ENCODE measurements at regions not wholly inside any gene's neighbourhood (a gene's known extent, or its start where the extent isn't known, plus 50 kb on each side); places are given as distances from the start of the nearest gene placed in this dataset.

- no peak for TF ChIP-seq PAX8 (IDR thresholded peaks at IDR 0.05)
These were observed 72.5 kb upstream of the TAB3 start (continued) for GRCh38 chrX:30961387-30962174.

GRCh38 chrX:30957753-30958152 is 68.7 kb upstream of the TAB3 start:
- in situ Hi-C loops (cut with MboI) = no loop called here
- CTCF ChIA-PET = no interaction called here
- DNase-seq (ENCODE audit: low read depth, low spot score) (no peak), FAIRE-seq (no peak), ATAC-seq (no peak)
- Histone ChIP-seq H3K36me3 (ENCODE audit: control insufficient read depth in 2 of 2, insufficient read depth in 2 of 2, low read length in 1 of 2) (no peaks in the 10 kb centered on the region), H3K9me3 (replicated peaks; ENCODE audit: control insufficient read depth, insufficient read depth, low read length) (no peaks in the 10 kb centered on the region), H3K4me3 (no peak overlapping the region), H3K27ac (ENCODE audit: control insufficient read depth, insufficient read depth) (no peak overlapping the region), H3K4me1 (ENCODE audit: control insufficient read depth, insufficient read depth, low read length) (no peaks in the 10 kb centered on the region), H3K4me2 (ENCODE audit: control insufficient read depth, insufficient read depth) (no peak overlapping the region), H2AFZ (ENCODE audit: control insufficient read depth, low read depth, low read length) (no peak overlapping the region), H3K27me3 (replicated peaks in 1 of 2; ENCODE audit: control insufficient read depth in 2 of 2, insufficient read depth in 2 of 2, low read length in 1 of 2) (no peaks in the 10 kb centered on the region), H4K20me1 (ENCODE audit: control insufficient read depth, insufficient read depth) (no peaks in the 10 kb centered on the region), H3K79me2 (ENCODE audit: control insufficient read depth, insufficient read depth, low read length) (no peaks in the 10 kb centered on the region), H3K9ac (ENCODE audit: control insufficient read depth, insufficient read depth, low read length) (no peak overlapping the region)
- RAD21 ChIA-PET (ENCODE audit: unreplicated experiment) = no interaction called here
- intact Hi-C loops (cut with micrococcal nuclease; ENCODE audit: unreplicated experiment) = no loop called here
- BruUV-seq (replicated peaks) = no TSS peak
- SMC1A ChIA-PET (ENCODE audit: uncharacterized antibody, unreplicated experiment) = no interaction called here
- POLR2A ChIA-PET = no interaction called here
- TF ChIP-seq SIN3A (IDR thresholded peaks at IDR 0.05; ENCODE audit: low read depth, low read length) (no peak), TCF7 (IDR thresholded peaks at IDR 0.05; ENCODE audit: borderline replicate concordance) (no peak), TCF12 (IDR thresholded peaks at IDR 0.05; ENCODE audit: low read depth, low read length) (no peak), PAX5 (IDR thresholded peaks at IDR 0.05; ENCODE audit: borderline replicate concordance, low read depth, low read length) (no peak), MYB (IDR thresholded peaks at IDR 0.05; ENCODE audit: borderline replicate concordance, low read depth, low read length) (no peak), ZNF592 (IDR thresholded peaks at IDR 0.05) (no peak), RFX5 (IDR thresholded peaks at IDR 0.05; ENCODE audit: low read depth, low read length) (no peak), RCOR1 (conservative IDR thresholded peaks at IDR 0.05; ENCODE audit: low read depth, low read length) (no peak), CTCF (IDR thresholded peaks at IDR 0.05 in 2 of 3, conservative IDR thresholded peaks at IDR 0.05 in 1 of 3; ENCODE audit: control insufficient read depth in 2 of 3, extremely low read depth in 1 of 3, insufficient read depth in 1 of 3, low read depth in 3 of 3, low read length in 3 of 3) (no peak), WRNIP1 (IDR thresholded peaks at IDR 0.05; ENCODE audit: borderline replicate concordance, low read depth, low read length) (no peak), SKIL (IDR thresholded peaks at IDR 0.05; ENCODE audit: low read depth, poor library complexity, severe bottlenecking) (no peak), TARDBP (IDR thresholded peaks at IDR 0.05; ENCODE audit: borderline replicate concordance) (no peak), LARP7 (IDR thresholded peaks at IDR 0.05) (no peak), CHD2 (IDR thresholded peaks at IDR 0.05; ENCODE audit: borderline replicate concordance, low read depth, low read length) (no peak)
- WGBS (ENCODE audit: insufficient coverage, insufficient replicate concordance, low lambda C conversion rate, missing lambda C conversion rate) = 19% methylated on average over 6 of the region's 6 CpGs
